ENCODE measurements at regions not wholly inside any gene's neighbourhood (a gene's known extent, or its start where the extent isn't known, plus 50 kb on each side); places are given as distances from the start of the nearest gene placed in this dataset.

GRCh38 chr4:108382751-108383150, 214.0 kb upstream of the LEF1 start:
- Histone ChIP-seq H3K4me1 (ENCODE audit: insufficient read depth, low read length) (no peaks in the 10 kb centered on the region), H3K79me2 (ENCODE audit: insufficient read depth, low read length) (no peaks in the 10 kb centered on the region), H3K9me3 (ENCODE audit: low read length) (no peaks in the 10 kb centered on the region), H3K36me3 (replicated peaks in 1 of 2; ENCODE audit: control insufficient read depth in 1 of 2, insufficient read depth in 2 of 2, low read length in 2 of 2) (no peaks in the 10 kb centered on the region), H3K27me3 (ENCODE audit: control insufficient read depth in 1 of 2, insufficient read depth in 2 of 2, low read length in 2 of 2) (peaks cover 0 to 6% of the 10 kb centered on the region in 2 experiments; a peak in 3 of 5 replicates), H3K9ac (ENCODE audit: insufficient read depth, low read depth, low read length) (no peak overlapping the region), H3K4me3 (replicated peaks in 1 of 3; ENCODE audit: insufficient read depth in 1 of 3, low read depth in 2 of 3, low read length in 3 of 3) (no peak overlapping the region), H2AFZ (ENCODE audit: low read length) (no peak overlapping the region), H3K27ac (ENCODE audit: extremely low read length, insufficient read depth, low read length) (no peak overlapping the region), H3K4me2 (ENCODE audit: low read depth, low read length) (no peak overlapping the region), H4K20me1 (ENCODE audit: insufficient read depth, low read length) (no peaks in the 10 kb centered on the region)
- BruUV-seq (replicated peaks), result no TSS peak
- POLR2A ChIA-PET, result no interaction called here
- no peak for FAIRE-seq
- TF ChIP-seq ZNF264 (CRISPR knock-in tag; IDR thresholded peaks at IDR 0.05), result no peak
- no peak for TF ChIP-seq ZNF747 (CRISPR knock-in tag; IDR thresholded peaks at IDR 0.05; ENCODE audit: borderline replicate concordance)
- no peak for TF ChIP-seq GFI1 (CRISPR knock-in tag; IDR thresholded peaks at IDR 0.05; ENCODE audit: borderline replicate concordance)
- no peak for TF ChIP-seq MAZ (IDR thresholded peaks at IDR 0.05; ENCODE audit: borderline replicate concordance, low read depth, low read length)
- TF ChIP-seq MAZ (CRISPR knock-in tag; IDR thresholded peaks at IDR 0.05; ENCODE audit: low read depth), result no peak
- no peak for TF ChIP-seq EP300 (IDR thresholded peaks at IDR 0.05; ENCODE audit: low read depth in 2 of 2, low read length in 2 of 2)
- no peak for TF ChIP-seq EP300 (CRISPR knock-in tag; IDR thresholded peaks at IDR 0.05; ENCODE audit: borderline replicate concordance)
- TF ChIP-seq CREB1 (IDR thresholded peaks at IDR 0.05), result no peak
- no peak for TF ChIP-seq CREB1 (CRISPR knock-in tag; IDR thresholded peaks at IDR 0.05)
- TF ChIP-seq ZNF7 (CRISPR knock-in tag; IDR thresholded peaks at IDR 0.05), result no peak
- TF ChIP-seq SP2 (CRISPR knock-in tag; IDR thresholded peaks at IDR 0.05), result no peak
- no peak for TF ChIP-seq ZNF382 (CRISPR knock-in tag; IDR thresholded peaks at IDR 0.05; ENCODE audit: borderline replicate concordance)
- no peak for TF ChIP-seq SIX1 (CRISPR knock-in tag; IDR thresholded peaks at IDR 0.05; ENCODE audit: borderline replicate concordance)
- no peak for TF ChIP-seq ZNF761 (CRISPR knock-in tag; conservative IDR thresholded peaks at IDR 0.05)
- no peak for TF ChIP-seq ZFP91 (CRISPR knock-in tag; IDR thresholded peaks at IDR 0.05; ENCODE audit: borderline replicate concordance)
- TF ChIP-seq ZSCAN12 (CRISPR knock-in tag; IDR thresholded peaks at IDR 0.05), result no peak
- no peak for TF ChIP-seq ZNF570 (CRISPR knock-in tag; IDR thresholded peaks at IDR 0.05; ENCODE audit: borderline replicate concordance)
- intact Hi-C loops (cut with micrococcal nuclease; ENCODE audit: unreplicated experiment) (no loop called here), in situ Hi-C loops (cut with HindIII; ENCODE audit: extremely low pct_ligation_motif_present, low pct_unique_long_range_greater_than_20kb) (no loop called here)
- WGBS (ENCODE audit: low lambda C conversion rate), result 3% methylated on average over 3 of the region's 3 CpGs
- no peak for ATAC-seq
- CTCF ChIA-PET (ENCODE audit: low intra/inter-chr PET ratio, low total read pairs), result no interaction called here
- no peak for DNase-seq (ENCODE audit: low spot score)
